HG02840 (cell line): ENCODE measurements at regions not wholly inside any gene's neighbourhood (a gene's known extent, or its start where the extent isn't known, plus 50 kb on each side); places are given as distances from the start of the nearest gene placed in this dataset.

Source experiments
- ATAC-seq: cut with Tn5 transposase; IDR thresholded peaks from one replicate; pipeline ENCODE4 v1.9.1; 2021; ENCODE audit warnings: mild to moderate bottlenecking, moderate library complexity, moderate number of reproducible peaks; ENCODE audit not compliant: unreplicated experiment, low FRiP score

GRCh38 chr2:189267491-189267890 is 87.9 kb upstream of the COL5A2 start:
- no peak for ATAC-seq

DNA sequence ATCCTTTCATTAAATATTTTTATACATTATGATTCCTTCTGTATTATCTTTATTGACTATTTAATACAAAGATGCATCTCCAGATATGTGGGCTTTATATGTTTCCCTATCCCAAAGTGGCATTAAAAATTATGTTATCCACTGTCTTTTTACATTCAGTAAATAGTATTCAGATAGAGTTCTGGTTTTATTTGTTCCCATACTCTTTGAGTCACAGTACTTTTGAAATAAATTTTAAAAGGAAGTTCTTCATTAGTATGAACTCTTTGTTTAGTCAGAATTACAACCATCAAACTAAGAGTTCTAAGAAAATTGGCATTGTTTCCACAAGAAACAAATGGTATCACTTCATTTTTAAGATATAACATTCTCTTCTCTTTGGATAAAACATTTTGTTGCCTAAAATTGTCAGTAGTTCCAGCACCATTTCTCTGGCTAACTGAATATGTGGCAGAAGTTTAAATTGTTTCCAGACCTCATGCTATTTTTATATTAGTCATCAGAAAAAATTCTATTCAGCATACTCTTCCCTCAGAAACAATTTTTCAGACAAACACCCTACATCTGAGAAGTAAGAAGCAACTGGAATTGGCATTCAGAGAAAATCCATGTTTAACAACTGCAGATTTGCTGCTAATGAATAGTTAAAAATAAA is 88.5 kb upstream of the COL5A2 start:
- ATAC-seq: no peak

DNA sequence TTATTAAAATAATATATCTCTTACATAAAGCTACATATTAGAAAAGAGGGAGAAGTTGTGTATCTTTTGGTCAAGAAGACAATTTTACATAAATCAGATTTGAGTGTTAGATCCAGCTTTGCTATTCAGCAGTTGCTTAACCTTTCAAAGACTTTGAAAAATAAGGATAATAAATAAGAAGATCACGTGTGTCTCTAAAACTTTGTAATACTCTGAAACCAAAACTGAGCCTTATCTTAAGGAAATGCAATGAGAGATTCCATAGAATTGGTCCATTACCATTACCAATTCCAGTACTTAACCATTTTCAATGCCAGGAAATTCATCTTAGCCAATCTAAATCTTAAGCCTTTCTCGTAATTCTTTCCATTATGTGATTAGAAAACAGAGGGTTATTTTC is 89.2 kb upstream of the COL5A2 start:
- ATAC-seq: no peak

DNA sequence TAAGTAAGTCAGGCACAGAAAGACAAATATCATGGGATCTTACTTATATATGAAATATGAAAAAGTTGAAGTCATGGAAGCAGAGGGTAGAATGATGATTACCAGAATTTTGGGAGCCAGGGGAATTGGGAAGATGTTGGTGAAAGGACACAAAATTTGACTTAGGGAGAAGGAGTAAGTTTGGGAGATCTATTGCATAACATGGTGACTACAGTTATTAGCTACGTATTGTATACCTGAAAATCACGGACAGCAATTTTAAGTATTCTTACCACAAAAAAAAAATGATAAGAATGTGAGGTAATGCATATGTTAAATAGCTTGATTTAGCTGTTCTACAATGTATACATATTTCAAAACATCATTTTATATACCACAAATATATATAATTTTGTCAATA is 94.2 kb upstream of the COL5A2 start:
- no peak for ATAC-seq

DNA sequence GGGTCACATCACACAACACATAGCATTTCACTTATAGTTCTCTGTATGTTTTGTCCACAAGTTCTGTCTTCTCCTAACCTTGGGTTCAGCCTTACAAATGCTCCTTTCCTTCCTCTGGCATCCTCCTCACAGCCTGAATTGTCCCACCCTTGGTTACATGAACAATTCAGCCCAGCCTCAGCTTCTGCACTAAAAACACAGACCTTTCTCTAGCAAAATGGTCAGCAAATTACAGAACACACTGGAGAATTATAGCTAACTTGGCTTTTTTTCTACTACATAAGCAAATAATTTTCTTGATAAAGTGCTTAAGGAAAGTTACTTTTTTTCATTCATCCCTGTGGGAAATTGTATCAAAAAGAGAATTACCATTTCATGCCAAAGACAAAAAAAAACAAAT is 94.8 kb upstream of the COL5A2 start:
- no peak for ATAC-seq

DNA sequence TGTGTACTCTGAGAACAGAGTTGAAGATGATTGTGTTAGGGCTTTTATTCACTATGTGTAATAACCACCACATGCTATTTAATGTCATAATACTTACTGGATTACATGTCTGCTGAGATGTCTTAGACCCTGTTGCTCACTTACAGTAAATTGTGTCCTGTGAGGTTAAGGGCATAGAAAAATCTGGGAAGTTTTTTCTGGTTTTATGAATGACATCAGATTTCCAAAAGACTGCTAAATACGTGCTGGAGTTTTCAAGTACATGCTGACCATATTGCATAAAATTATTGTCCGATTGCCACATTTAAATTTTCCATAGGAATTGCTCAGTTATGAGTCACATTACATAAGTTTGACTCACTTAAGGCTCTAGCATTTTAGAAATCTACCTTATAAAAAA is 96.7 kb upstream of the COL5A2 start:
- no peak for ATAC-seq

- ATAC-seq: no peak
These were observed 101.6 kb upstream of the COL5A2 start for GRCh38 chr2:189281201-189281600.

DNA sequence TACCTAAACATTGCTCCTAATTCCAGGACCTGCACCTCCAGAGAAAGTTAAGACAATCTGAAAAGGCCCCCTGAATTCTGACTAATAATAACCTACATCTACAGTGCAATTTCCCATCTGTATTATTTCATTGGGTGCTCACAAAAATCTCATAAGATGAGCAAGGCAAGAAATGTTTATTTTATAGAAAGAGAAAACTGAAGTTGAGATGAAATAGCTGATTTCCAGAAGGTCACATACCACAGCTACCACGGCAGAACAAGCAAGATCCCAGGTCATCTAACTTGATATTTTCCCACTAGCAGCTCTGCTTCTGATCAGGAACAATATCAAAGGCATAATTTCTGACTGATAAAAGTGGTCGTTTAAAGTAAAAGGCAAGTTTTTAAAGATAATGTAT is 105.8 kb upstream of the COL5A2 start:
- ATAC-seq: no peak

DNA sequence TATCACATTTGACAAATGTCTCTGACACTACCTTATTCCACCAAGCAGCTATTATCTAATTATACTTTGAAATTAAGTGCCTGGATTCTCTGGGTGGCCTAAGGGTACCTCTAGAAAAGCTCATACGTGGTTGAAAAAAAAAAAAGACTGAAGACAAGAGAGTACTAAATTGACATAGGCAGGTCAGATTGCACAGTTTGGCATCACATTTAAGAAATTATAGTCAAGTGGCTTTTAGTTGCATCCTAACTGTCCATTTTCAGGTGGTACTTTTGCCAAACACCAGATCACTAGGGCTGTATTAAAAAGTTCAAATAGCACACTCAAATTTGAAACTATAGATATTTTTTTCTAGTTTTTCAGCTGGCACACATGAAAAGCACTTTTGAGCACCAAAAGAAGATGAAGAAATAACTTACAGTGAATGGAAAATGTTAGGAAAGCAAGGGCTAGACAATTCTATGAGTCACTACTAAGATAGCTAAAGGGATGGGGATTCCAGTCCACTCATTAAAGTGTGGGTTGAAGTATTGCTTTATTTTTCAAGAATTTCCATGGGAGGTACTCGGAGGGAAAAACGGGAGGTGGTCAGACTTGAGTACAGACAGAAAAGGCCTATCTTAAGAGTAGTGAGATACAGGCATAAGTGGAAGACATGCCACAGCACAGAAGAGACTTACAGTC is 106.5 kb upstream of the COL5A2 start:
- no peak for ATAC-seq

- ATAC-seq: no peak
These were observed 107.8 kb upstream of the COL5A2 start for GRCh38 chr2:189287363-189287762.

GRCh38 chr2:189287982-189288521 is 108.5 kb upstream of the COL5A2 start:
- ATAC-seq: no peak

GRCh38 chr2:189291460-189291859 is 111.9 kb upstream of the COL5A2 start:
- no peak for ATAC-seq

- no peak for ATAC-seq
These were observed 113.6 kb upstream of the COL5A2 start for GRCh38 chr2:189293164-189293563.

GRCh38 chr2:189297446-189297845 is 117.9 kb upstream of the COL5A2 start:
- ATAC-seq: no peak

- ATAC-seq: no peak
These were observed 118.5 kb upstream of the COL5A2 start for GRCh38 chr2:189298038-189298437.

- ATAC-seq: no peak
These were observed 118.9 kb upstream of the COL5A2 start for GRCh38 chr2:189298481-189298880.

- no peak for ATAC-seq
These were observed 120.4 kb upstream of the COL5A2 start for GRCh38 chr2:189299974-189300373.

DNA sequence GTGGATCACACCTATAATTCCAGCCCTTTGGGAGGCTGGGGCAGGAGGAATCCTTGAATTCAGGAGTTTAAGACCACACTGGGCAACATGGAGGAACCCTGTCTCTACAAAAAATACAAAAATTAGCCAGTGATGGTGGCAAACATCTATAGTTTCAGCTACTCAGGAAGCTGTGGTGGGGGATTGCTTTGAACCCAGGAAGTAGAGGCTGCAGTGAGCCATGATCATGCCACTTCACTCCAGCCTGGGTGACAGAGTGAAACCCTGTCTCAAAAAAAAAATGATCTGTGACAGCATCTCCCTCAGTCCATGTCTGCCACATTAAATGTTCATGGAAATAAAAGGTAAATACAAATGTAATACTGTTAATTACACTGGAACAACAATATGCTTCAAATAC is 121.4 kb upstream of the COL5A2 start:
- no peak for ATAC-seq

DNA sequence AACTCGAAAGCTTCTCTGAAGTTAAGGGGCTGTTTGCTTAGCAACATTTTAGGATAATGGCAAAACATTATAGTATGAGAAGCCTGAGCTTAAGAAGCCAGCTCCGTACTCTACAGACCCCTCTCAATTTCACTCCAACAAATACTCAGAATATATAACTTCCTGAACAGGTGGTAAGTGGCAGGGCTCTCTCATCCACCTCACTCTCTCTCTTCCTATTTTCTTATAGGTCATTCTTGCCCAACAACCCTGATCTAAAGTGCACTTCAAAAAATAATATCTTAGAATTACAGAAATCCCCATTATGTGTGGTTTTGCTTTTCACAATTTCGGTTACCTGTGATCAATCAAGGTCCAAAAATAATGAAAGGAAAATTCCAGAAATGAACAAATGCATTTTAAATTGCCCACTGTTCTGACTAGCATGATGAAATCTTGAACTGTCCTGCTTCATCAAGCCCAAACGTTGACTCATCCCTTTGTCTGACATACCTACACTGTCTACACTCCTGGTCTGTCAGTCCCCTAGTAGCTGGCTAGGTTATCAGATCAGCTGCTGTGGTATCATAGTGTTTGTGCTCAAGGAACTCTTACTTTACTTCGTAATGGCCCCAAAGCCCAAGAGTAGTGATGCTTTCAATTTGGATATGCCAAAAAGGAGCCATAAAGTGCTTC is 122.8 kb upstream of the COL5A2 start:
- no peak for ATAC-seq

- no peak for ATAC-seq
These were observed 124.8 kb upstream of the COL5A2 start for GRCh38 chr2:189304360-189304759.

GRCh38 chr2:189305291-189305943 is 125.9 kb upstream of the COL5A2 start:
- no peak for ATAC-seq
